ENCODE measurements at regions not wholly inside any gene's neighbourhood (a gene's known extent, or its start where the extent isn't known, plus 50 kb on each side); places are given as distances from the start of the nearest gene placed in this dataset.

GRCh38 chr3:43814461-43814860 is 123.7 kb downstream of the ABHD5 start:
- H3K27me3 Mint-ChIP-seq (ENCODE audit: low read depth, poor library complexity): peaks cover 25% of the 10 kb centered on the region
- peaks cover 7% of the 10 kb centered on the region for H3K4me1 Mint-ChIP-seq
- no peaks in the 10 kb centered on the region for H3K36me3 Mint-ChIP-seq (ENCODE audit: low read depth)
- H3K4me3 Mint-ChIP-seq: no peak overlapping the region
- DNase-seq: no peak
- no peak overlapping the region for H3K27ac Mint-ChIP-seq
- no peaks in the 10 kb centered on the region for H3K9me3 Mint-ChIP-seq
- TF ChIP-seq, protein P1, sequence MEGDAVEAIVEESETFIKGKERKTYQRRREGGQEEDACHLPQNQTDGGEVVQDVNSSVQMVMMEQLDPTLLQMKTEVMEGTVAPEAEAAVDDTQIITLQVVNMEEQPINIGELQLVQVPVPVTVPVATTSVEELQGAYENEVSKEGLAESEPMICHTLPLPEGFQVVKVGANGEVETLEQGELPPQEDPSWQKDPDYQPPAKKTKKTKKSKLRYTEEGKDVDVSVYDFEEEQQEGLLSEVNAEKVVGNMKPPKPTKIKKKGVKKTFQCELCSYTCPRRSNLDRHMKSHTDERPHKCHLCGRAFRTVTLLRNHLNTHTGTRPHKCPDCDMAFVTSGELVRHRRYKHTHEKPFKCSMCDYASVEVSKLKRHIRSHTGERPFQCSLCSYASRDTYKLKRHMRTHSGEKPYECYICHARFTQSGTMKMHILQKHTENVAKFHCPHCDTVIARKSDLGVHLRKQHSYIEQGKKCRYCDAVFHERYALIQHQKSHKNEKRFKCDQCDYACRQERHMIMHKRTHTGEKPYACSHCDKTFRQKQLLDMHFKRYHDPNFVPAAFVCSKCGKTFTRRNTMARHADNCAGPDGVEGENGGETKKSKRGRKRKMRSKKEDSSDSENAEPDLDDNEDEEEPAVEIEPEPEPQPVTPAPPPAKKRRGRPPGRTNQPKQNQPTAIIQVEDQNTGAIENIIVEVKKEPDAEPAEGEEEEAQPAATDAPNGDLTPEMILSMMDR (IDR thresholded peaks at IDR 0.05): no peak

- Mint-ChIP-seq H3K27ac (no peak overlapping the region), H3K4me1 (peaks cover 7% of the 10 kb centered on the region), H3K4me3 (no peak overlapping the region), H3K9me3 (no peaks in the 10 kb centered on the region), H3K36me3 (ENCODE audit: low read depth) (no peaks in the 10 kb centered on the region), H3K27me3 (ENCODE audit: low read depth, poor library complexity) (peaks cover 24% of the 10 kb centered on the region)
- TF ChIP-seq, protein P1 (IDR thresholded peaks at IDR 0.05): no peak
- DNase-seq: no peak
Measured at GRCh38 chr3:43816372-43816771, 125.6 kb downstream of the ABHD5 start.

DNA sequence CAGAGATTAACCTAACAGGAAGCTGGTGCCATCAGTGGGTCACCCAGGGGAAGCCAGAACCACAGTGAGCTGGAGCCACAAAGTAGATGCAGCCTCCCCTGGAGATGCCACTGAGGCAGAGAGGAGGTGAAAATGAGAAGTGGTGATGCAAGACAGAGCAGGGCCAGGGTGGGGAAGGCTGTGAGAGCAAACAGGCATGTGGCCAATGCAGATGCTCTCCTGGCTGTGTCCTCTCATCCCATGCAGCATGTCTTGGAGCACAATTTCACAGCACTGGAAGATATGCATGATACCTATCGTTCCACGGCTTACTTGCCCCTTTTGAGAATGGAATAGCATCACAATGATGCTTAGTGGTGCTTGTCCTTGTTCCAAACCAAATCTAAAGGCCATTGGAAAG is 126.3 kb downstream of the ABHD5 start:
- TF ChIP-seq, protein P1 (IDR thresholded peaks at IDR 0.05): no peak

DNA sequence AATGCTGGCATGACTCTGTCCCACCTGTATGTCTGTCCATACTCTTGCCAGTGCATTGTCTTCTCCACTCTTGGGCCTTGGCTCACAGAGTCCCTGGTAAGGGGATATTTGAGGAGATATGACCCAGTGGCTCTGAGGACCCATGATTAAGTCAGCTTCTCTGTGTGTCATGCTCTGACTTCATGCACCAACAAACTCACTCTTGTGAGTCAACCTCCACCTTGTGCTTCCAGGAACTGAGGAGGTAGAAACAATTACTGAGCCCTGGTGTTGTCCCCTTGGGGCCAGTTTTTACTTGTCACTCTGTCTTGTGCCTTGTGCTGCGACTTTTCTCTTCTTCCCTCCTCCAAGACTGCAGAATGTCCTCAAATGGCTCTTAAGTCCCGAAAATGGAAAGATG is 127.1 kb downstream of the ABHD5 start:
- Mint-ChIP-seq H3K4me3 (no peak overlapping the region), H3K4me1 (peaks cover 7% of the 10 kb centered on the region), H3K9me3 (no peaks in the 10 kb centered on the region), H3K36me3 (ENCODE audit: low read depth) (no peaks in the 10 kb centered on the region), H3K27me3 (ENCODE audit: low read depth, poor library complexity) (peaks cover 24% of the 10 kb centered on the region), H3K27ac (no peak overlapping the region)
- TF ChIP-seq, protein P1 (IDR thresholded peaks at IDR 0.05): no peak
- DNase-seq: no peak

More for the DNA sequence above, 126.3 kb downstream of the ABHD5 start:
- Mint-ChIP-seq H3K4me3 (no peak overlapping the region), H3K9me3 (no peaks in the 10 kb centered on the region), H3K27me3 (ENCODE audit: low read depth, poor library complexity) (peaks cover 24% of the 10 kb centered on the region), H3K4me1 (peaks cover 7% of the 10 kb centered on the region), H3K36me3 (ENCODE audit: low read depth) (no peaks in the 10 kb centered on the region), H3K27ac (no peak overlapping the region)
- DNase-seq: no peak

DNA sequence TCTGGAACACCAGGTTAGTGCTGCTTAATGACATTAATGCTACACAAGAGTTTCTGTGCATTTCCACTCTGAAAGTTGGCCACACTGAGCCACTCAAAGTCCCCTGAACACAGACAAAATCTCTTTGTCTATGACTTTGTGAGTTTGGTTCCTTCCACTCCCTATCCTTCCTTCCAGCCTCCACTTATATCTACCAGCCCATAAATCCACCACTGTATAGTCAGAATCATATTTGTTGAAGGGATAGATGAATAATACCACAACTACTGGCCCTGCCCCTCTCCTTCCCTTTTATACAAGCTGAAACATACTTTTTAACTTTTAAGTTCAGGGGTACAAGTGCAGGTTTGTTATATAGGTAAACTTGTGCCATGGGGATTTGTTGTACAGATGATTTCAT is 127.5 kb downstream of the ABHD5 start:
- H3K27me3 Mint-ChIP-seq (ENCODE audit: low read depth, poor library complexity): peaks cover 20% of the 10 kb centered on the region

More for the DNA sequence above, 127.5 kb downstream of the ABHD5 start:
- DNase-seq: no peak
- TF ChIP-seq, protein P1 (IDR thresholded peaks at IDR 0.05): no peak
- Mint-ChIP-seq H3K4me1 (peaks cover 7% of the 10 kb centered on the region), H3K9me3 (no peaks in the 10 kb centered on the region), H3K36me3 (ENCODE audit: low read depth) (no peaks in the 10 kb centered on the region), H3K4me3 (no peak overlapping the region), H3K27ac (no peak overlapping the region)

Data from nephron progenitor cell (in vitro differentiated cells).